Activated CD4-positive, alpha-beta T cell treated with anti-CD3 and anti-CD28 coated beads, Interleukin-2, amount 50 U/mL, for 48 hours (primary cell): ENCODE measurements at regions not wholly inside any gene's neighbourhood (a gene's known extent, or its start where the extent isn't known, plus 50 kb on each side); places are given as distances from the start of the nearest gene placed in this dataset.
"Not testable (repeated sequence)": the region's sequence is repeated elsewhere in the genome, so short reads cannot be mapped to it uniquely, and the experiment has no call there.

Source experiments
- DNase-seq, 2 experiments: peaks; one replicate each; pipeline ENCODE4 v3.0.0-alpha.2; 2020

DNA sequence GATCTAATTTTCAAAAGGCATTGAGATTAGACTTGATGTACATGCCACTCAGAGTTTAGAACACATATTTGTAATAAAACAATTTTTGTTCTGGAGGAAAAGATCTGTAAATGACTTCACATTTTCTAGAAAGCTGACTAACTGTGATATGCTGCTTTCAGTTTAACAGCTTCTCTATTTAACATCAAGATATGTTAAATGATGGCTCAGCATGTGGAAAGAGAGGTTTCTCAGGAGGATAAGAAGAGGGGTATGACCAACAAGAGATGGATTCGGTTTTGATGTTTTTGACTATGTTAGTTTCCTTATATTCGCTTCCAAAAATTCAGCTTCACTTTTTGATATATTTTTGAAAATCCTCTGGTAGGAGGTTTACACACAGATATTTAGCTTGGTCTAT is 698.7 kb downstream of the GLUD2 start:
- DNase-seq, result no peak

DNA sequence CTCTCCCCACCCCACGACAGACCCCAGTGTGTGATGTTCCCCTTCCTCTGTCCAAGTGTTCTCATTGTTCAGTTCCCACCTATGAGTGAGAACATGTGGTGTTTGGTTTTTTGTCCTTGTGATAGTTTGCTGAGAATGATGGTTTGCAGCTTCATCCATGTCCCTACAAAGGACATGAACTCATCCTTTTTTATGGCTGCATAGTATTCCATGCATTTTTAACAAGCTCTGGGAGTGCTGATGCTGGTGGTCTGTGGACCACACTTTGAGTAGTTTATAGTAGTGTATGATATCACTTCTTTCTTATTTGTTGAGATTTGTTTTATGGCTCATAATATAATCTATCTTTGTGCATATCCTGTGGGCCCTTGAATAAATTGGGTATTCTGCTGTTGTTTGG is 706.2 kb downstream of the GLUD2 start:
- not testable (repeated sequence) for DNase-seq

DNA sequence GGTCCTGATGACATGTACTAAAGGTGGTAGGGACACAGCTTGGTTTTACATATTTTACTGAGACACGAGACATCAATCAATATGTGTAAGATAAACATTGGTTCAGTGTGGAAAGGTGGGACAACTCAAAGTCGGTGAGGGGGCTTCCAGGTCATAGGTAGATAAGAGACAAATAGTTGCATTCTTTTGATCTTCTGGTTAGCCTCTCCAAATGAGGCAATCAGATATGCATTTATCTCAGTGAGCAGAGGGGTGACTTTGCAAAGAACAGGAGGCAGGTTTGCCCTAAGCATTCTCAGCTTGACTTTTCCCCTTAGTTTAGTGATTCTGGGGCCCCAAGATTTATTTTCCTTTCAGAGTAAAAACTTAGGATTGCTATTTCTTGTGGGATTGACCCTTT is 706.9 kb downstream of the GLUD2 start:
- no peak for DNase-seq

DNA sequence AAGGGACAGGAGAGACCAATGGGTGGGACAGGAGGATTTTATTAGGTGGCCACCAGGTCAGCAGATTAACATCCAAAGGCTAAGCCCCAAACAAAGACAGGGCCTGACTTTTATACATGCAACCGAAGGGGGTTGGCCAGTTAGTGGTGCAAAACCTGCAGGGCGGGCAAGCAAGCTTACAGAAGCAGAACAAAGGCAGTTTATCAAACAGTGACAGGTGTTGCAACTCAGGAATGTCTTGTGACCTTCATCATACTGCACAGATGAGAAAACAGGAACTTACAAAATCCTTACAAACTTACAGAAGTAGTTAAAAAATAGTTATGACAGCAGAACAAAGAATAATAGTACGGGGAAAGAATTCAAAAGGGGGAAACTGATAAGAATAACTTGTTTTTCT is 708.1 kb downstream of the GLUD2 start:
- no peak for DNase-seq

DNA sequence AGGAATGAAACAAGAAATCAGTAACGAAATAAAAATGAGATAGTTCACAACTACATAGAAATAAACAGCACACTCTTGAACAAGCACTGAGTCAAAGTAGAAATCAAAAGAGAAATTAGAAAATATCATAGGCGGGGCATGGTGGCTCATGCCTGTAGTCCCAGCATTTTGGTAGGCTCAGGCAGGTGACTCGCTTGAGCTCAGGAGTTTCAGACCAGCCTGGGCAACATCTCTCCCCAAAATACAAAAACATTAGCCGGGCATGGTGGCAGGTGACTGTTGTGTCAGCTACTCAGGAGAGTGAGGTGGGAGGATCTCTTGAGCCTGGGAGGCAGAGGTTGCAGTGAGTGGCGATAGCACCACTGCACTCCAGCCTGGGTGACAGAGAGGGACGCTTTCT is 714.4 kb downstream of the GLUD2 start:
- DNase-seq, result no peak

DNA sequence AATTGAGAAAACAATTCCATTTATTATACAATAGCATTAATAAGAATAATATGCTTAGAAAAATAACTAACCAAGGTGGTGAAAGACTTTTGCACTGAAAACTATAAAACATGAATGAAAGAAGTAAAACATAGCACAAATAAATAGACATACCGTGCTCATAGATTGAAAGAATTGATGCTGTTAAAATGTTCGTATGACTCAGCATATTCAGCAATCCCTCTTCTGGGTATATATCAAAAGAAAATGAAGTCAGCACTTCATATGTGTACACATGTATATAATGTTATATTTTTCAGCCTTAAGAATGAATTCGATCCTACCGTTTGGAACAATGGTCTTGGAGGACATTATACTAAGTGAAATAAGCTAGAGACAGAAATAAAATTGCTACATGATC is 716.3 kb downstream of the GLUD2 start:
- no peak for DNase-seq

DNA sequence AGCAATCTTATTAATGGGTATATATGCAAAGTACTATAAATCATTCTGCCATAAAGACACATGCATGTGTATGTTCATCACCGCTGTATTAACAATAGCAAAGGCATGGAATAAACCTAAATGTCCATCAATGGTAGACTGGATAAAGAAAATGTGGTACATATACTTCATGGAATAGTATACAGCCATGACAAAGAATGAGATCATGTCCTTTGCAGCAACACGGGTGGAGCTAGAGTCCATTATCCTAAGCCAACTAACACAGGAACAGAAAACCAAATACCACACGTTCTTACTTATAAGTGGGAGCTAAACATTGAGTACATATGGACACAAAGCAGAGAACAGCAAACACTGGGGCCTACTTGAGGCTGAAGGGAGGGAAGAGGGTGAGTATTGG is 720.8 kb downstream of the GLUD2 start:
- not testable (repeated sequence) for DNase-seq

DNA sequence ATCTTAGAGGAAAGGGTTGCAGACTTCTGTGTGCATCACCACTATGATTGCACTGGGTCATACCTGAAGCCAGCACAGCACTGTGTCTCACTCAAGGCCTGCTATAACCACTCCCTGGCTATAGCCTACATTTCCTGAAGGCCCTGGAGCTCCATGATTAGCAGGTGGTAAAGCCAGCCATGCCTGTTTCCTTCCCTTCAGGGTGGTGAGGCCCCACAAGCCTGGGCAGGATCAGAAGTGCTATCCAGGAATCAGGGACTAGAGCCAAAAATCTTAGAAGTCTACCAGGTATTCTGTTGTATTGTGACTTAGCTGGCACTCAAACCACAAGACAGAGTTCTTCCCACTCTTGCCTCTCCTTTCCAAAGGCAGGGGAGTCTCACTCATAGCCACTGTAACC is 734.6 kb downstream of the GLUD2 start:
- DNase-seq, result no peak

DNA sequence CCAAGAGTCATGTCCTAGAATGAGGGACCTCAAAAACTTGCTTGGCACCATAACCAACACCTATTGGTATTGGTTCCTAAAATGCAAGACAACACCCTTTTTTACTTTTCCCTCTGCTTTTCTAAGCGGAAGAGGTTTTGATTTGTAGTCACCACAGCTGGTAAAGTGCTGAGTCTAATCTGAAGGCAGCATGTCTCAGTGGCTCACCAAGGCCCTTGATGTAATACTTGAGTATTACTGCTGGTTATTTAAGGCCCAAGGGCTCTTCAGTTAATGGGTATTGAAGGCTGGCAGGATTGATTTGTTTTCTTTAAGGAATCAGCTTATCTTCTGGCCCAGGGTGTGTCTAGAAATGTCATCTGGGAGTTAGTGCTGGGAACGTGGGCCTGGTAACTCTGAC is 735.1 kb downstream of the GLUD2 start:
- no peak for DNase-seq

DNA sequence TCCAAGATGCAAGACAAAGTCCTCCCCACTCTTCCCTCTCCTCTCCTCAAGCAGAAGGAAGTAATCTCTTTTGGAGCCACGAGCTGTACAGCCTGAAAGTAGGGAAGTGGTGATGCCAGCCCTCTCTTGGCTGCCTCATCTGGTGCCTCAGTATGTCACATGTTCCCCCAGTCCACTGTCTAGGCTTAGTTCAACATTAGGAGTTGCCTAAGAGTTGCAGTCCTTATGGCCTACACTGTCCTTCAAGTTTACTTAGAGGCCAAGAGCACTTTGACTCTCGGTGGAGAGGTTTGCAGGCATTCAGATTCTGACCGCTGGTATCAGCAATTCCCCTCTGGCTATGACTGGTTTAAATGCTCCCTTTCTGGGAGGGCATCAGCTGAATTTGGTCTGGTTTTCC is 735.6 kb downstream of the GLUD2 start:
- no peak for DNase-seq

DNA sequence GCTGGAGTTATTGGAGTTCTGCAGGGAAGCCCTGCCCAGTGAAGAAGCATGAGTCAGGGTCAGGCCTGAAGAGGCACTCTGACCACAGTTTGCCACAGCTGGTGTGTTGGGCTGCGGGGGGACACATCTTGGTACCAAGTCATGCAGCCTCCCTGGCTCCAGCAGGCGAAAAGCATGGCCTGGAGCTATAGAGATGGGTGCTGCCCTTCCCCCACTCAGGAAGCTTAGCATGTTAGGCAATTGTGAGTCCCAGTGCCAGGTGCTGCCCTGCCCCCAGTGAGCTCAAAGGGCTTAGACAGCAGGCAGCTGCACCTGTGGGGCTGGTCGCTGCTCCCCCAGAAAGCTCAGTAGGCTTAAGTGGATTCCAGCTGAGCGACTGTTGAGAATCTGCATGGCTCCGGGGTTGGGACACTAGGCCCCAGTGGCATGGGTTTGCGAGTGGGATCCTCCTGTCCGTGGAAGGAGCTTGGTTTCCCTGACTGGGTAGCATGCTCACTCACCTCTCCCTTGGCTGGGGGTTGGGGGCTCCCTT is 755.5 kb downstream of the GLUD2 start:
- no peak for DNase-seq

DNA sequence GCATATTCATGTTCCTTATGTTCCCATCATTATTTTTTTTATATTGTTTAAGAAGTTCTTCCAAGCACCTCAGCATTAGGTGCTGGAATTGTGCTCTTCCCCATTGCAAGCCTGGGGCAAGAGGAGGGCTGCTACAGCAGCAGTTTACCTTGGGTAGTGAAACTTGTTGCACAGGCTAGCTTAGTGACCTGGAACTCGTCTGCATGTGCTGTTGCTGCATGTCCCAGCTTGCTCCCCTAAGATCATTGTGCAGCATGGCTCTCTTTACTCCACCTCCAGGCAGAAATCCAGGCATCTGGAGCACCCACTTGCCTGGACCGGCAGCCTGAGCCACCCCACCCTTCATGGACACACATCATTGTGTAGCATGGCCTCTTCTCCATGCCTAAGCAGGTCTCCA is 776.0 kb downstream of the GLUD2 start:
- DNase-seq, result no peak

DNA sequence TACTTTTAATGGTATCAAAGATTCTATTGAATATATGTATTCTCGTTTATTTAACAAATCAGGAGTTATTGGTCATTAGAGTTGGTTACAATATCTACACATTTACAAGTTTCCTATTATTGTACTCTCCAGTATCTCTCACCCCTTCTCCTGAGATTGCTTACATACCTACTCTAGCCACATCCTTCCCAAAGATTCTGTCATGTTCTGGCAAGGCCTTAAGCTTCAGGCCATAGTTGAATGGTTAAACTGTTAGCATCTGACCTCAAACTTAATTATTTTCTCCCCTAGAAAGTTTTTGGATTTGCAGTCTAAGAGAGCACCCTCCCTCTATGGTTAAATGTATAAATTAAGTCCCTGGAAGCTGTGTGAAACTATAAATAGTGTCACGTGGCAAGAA is 784.2 kb downstream of the GLUD2 start:
- DNase-seq, result no peak

DNA sequence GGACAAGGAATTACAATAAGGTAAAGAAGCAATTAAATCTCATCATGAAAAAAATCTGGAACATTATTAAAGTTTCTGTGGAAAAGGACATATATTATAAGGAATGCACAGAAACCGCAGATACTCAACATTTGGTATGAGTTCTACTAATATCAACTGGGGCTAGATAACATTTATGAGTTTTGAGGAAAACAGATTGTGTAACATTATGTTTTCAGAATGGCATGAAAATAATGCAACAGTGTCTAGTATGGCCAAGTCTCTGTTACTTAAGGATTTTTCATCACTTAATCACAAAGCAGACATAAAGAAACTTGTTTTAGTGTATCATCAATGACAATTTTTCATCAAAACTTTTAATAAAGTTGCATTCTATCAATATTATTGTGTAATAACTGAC is 785.0 kb downstream of the GLUD2 start:
- DNase-seq, result no peak

DNA sequence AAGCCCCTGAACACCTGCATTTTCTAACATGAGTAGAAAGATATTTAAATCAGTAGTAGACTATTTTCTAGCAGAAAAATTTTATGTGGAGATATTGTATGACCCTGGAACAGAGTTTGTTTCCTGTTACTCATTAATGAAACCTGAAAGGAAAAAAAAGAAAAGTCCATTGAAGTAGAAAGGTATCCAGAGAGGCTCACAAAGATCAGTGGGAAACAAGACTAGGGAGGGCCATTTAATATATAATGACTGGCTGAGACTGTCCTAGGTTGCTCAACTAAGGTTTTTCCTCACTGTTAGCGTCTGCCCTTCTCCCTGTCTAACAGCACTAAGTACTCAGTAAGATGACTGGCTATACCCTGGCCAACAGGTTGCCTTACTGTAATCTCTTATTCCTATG is 788.6 kb downstream of the GLUD2 start:
- no peak for DNase-seq

DNA sequence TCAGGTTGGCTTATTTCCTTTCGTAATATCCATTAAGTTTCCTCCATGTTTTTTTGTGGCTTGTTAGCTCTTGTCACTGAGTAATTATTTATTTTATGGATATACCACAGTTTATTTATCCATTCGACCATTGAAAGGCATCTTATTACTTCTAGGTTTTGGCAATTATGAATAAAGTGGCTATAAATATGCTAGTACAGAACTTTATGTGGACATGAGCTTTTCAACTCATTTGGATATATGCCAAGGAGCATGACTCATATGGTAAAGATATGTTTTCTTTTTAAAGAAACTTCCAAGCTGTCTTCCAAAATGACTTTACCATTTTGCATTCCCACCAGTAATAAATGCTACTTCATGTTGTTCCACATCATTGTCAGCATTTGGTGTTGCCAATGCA is 803.6 kb downstream of the GLUD2 start:
- DNase-seq, result no peak

DNA sequence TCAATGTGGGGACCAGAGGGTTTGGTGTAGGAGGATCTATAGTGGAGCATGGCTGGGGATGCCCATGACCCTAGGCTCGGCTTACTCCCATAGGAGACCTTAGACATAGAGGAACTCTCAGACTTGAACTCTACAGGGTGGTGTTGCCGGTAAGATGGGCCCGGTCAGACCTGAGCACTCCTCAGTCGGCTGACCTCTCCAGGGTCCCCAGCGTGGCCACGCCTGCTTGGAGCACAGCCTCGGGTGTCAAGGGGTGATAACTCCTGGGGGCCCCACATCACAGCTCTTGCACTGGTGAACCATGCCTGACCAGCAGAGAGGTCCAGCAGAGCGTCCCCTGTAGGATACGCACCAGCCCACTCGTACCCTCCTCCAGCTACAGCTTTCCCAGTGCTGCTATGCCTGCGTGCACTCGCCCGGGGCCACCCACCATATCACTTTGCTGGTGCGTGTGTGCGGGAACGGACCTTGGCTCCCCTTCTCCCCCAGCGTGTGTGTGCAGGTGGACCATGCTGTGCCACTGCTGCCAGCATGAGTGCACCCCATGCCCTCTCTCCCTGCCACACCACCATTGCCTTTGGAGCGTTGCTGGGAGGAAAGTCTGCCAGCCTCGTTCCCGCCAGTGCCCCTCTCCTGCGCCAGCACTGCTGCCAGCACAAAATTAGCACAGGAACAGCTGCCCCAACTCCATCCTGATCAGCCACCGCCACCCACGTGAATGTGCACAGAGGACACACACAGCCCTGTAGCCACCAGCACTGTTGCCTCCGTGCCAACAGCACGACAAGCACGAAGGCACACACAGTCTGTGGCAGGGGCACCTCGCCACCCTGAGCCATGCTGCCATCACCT is 806.6 kb downstream of the GLUD2 start:
- no peak for DNase-seq

DNA sequence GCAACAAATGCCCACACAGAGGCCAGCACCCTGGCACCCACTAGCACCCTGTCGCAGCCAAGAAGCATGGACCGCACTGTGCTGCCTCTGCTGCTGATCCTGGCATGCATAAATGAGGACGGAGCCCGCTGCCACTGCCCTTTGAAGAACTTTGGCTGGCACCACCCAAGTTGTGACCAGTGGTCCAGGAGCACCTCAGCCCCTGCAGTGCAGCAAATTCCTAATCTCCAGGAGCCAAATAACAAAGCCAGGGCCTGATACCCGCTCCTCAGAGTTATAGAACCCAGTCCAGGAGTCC is 807.2 kb downstream of the GLUD2 start:
- no peak for DNase-seq

DNA sequence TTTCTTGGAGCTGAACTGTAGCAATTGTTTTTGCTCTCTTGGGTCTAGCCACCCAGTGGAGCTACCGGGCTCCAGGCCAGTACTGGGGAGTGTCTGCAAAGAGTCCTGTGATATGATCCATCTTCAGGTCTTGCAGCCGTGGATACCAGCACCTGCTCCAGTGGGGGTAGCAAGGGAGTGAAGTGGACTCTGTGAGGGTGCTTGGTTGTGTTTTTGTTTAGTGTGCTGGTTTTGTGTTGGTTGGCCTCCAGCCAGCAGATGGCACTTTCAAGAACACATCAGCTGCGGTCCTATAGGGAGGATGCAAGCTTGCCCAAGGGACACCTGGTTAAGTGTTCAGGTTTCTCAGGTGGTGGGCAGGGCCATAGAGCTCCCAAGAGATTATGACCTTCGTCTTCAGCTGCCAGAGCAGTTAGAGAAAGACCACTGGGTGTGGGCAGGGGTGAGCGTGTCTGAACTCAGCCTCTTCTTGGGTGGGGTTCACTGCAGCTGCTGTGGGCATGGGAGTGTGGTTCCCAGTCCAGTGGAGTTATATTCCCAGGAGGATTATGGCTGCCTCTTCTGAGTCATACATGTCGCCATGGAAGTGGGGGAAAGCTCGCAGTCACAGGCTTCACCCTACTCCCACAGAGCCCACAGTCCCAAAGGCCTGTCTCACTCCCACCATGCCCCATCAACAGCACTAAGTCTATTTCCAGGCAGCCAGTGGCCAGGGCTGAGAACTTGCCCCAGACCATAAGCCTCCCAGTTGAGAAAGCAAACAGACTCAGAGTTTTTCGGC is 811.6 kb downstream of the GLUD2 start:
- no peak for DNase-seq

DNA sequence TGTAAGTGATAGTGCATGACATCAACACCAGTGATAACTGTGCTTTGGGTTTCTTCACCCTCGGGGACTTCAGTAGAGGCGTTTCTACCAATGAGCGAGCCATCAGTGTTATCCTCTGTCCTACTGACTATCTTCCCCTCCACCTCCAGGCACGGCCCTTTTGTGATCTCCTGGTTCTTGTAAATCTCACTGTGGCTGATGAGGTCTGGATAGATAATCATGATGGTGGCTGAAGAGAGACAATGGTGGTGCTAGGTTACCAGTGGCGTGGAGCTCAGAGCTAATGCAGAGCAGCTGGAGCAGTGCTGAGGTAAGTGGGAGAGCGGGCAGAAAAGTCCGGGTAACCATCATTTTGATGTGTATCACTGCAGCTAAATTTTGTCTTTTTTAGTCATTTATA is 816.6 kb downstream of the GLUD2 start:
- DNase-seq, result no peak

DNA sequence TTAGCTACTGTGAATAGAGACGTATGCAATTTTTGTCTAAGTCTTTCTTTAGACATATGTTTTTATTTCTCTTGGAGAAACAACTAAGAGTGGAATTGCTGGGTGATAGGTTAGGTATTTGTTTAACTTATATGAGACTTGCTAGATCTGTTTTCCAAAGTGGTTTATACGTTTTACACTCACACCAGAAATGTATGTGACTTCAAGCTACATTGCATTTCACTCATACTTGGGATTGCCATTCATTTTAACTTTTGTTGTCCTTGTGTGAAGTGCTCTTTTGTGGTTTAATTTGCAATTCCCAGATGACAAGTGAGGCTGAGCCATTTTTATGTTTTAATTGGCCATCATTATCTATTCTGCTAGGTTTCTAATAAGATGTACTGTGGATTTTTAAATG is 817.2 kb downstream of the GLUD2 start:
- DNase-seq, result no peak

DNA sequence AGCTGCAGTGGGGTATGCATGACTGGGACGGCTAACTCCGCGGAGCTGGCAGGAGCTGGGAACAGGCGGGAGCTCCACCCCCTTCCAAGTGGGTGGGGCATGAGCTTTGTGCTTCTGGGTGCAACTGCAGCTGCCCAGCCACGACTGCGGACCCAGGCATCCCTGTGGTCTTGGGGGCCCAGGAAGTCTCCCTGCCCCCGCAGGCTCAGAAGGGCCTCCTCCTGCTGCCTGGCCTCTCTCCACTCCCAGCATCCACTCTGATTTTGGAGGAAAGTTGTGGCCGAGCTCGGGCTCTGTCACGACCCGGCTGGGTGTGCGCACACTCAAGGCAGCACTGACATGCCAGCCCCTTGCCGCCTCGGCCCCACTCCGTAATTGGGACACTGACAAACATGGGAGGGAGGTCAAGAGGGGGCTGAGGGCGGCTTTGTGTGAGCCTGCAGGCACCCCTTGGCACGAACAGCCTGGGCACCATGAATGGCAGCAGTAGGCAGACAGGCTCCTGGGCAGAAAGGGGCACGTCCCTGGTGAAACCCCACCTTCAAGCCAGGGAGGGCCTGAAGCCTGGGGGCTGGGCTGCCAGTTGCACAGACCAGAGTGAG is 822.6 kb downstream of the GLUD2 start:
- no peak for DNase-seq

DNA sequence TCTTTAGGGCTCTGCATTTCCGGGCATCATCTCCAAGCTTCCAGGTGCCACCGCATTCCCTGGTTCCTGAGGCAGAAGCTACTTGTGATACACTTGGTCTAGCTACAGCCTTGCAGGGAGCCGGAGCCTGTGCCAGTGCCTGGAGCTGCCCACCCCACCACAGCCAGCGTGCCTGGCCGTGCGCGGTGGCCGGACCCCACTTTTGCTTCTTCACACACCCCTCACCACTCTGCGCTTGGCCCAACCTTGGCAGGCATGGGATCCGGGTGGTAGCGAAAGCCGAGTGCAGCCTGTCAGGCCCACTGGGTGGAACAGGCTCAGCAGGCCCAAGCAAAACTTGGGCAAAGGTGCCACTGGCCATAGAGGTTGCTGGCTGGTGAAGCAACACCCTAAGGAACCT is 823.7 kb downstream of the GLUD2 start:
- no peak for DNase-seq

DNA sequence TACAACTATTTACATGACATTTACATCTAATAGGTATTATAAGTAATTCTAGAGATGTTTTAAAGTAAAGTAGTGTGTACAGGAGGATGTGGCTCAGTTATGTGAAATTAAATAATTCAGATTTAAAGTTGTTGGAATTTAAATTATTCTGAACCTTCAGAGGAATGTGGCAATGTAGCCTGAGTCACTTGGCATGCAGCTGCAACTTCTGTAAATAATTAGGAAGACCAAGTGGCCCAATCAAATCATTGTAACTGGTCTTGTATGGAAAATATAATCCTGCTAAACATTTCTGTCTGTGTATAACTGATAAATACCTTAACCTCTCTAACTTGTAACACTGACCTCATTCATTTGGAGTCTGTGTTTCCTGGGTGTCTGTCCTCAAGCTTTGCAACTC is 828.9 kb downstream of the GLUD2 start:
- no peak for DNase-seq
